ENCODE measurements at regions not wholly inside any gene's neighbourhood (a gene's known extent, or its start where the extent isn't known, plus 50 kb on each side); places are given as distances from the start of the nearest gene placed in this dataset.

- TF ChIP-seq, protein P1, sequence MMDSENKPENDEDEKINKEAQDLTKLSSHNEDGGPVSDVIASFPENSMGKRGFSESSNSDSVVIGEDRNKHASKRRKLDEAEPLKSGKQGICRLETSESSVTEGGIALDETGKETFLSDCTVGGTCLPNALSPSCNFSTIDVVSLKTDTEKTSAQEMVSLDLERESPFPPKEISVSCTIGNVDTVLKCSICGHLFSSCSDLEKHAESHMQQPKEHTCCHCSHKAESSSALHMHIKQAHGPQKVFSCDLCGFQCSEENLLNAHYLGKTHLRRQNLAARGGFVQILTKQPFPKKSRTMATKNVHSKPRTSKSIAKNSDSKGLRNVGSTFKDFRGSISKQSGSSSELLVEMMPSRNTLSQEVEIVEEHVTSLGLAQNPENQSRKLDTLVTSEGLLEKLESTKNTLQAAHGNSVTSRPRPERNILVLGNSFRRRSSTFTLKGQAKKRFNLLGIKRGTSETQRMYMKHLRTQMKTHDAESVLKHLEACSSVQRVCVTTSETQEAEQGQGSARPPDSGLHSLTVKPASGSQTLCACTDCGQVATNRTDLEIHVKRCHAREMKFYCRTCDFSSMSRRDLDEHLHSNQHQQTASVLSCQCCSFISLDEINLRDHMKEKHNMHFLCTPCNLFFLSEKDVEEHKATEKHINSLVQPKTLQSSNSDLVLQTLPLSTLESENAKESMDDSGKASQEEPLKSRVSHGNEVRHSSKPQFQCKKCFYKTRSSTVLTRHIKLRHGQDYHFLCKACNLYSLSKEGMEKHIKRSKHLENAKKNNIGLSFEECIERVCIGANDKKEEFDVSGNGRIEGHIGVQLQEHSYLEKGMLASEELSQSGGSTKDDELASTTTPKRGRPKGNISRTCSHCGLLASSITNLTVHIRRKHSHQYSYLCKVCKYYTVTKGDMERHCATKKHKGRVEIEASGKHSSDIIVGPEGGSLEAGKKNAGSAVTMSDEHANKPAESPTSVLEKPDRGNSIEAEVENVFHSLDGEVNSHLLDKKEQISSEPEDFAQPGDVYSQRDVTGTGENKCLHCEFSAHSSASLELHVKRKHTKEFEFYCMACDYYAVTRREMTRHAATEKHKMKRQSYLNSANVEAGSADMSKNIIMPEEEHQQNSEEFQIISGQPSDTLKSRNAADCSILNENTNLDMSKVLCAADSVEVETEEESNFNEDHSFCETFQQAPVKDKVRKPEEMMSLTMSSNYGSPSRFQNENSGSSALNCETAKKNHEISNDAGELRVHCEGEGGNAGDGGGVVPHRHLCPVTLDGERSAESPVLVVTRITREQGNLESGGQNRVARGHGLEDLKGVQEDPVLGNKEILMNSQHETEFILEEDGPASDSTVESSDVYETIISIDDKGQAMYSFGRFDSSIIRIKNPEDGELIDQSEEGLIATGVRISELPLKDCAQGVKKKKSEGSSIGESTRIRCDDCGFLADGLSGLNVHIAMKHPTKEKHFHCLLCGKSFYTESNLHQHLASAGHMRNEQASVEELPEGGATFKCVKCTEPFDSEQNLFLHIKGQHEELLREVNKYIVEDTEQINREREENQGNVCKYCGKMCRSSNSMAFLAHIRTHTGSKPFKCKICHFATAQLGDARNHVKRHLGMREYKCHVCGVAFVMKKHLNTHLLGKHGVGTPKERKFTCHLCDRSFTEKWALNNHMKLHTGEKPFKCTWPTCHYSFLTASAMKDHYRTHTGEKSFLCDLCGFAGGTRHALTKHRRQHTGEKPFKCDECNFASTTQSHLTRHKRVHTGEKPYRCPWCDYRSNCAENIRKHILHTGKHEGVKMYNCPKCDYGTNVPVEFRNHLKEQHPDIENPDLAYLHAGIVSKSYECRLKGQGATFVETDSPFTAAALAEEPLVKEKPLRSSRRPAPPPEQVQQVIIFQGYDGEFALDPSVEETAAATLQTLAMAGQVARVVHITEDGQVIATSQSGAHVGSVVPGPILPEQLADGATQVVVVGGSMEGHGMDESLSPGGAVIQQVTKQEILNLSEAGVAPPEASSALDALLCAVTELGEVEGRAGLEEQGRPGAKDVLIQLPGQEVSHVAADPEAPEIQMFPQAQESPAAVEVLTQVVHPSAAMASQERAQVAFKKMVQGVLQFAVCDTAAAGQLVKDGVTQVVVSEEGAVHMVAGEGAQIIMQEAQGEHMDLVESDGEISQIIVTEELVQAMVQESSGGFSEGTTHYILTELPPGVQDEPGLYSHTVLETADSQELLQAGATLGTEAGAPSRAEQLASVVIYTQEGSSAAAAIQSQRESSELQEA (IDR thresholded peaks at IDR 0.05; ENCODE audit: low read depth), result no peak
- TF ChIP-seq, protein P2, sequence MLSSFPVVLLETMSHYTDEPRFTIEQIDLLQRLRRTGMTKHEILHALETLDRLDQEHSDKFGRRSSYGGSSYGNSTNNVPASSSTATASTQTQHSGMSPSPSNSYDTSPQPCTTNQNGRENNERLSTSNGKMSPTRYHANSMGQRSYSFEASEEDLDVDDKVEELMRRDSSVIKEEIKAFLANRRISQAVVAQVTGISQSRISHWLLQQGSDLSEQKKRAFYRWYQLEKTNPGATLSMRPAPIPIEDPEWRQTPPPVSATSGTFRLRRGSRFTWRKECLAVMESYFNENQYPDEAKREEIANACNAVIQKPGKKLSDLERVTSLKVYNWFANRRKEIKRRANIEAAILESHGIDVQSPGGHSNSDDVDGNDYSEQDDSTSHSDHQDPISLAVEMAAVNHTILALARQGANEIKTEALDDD (IDR thresholded peaks at IDR 0.05), result peak; percentile 91
- TF ChIP-seq SUPT5H (IDR thresholded peaks at IDR 0.05) (no peak), NUFIP1 (IDR thresholded peaks at IDR 0.05; ENCODE audit: partially characterized antibody) (no peak), OTX1 (CRISPR knock-in tag; IDR thresholded peaks at IDR 0.05) (no peak), TRIM28 (IDR thresholded peaks at IDR 0.05) (no peak), CBX1 (IDR thresholded peaks at IDR 0.05; ENCODE audit: low read depth) (no peak), SMARCB1 (IDR thresholded peaks at IDR 0.05; ENCODE audit: insufficient read length, low read depth) (no peak), SNIP1 (IDR thresholded peaks at IDR 0.05; ENCODE audit: low read depth) (no peak), NKRF (IDR thresholded peaks at IDR 0.05; ENCODE audit: borderline replicate concordance) (no peak), PTTG1 (tag; IDR thresholded peaks at IDR 0.05; ENCODE audit: low read depth) (no peak), RAD21 (CRISPR knock-in tag; conservative IDR thresholded peaks at IDR 0.05 in 1 of 2, IDR thresholded peaks at IDR 0.05 in 1 of 2) (no peak), PTBP1 (IDR thresholded peaks at IDR 0.05; ENCODE audit: low read depth, low read length) (no peak), PCBP1 (IDR thresholded peaks at IDR 0.05; ENCODE audit: low read depth, low read length, poor library complexity, severe bottlenecking) (no peak), ELF2 (CRISPR knock-in tag; IDR thresholded peaks at IDR 0.05) (no peak), JUNB (CRISPR knock-in tag; conservative IDR thresholded peaks at IDR 0.05) (no peak), E2F4 (CRISPR knock-in tag; IDR thresholded peaks at IDR 0.05; ENCODE audit: low read depth) (no peak)
Measured at GRCh38 chrX:114058988-114059418, 524.9 kb upstream of the HTR2C start (continued).

Measured in K562 (cell line).